Dedifferentiated amniotic fluid mesenchymal stem cell (primary cell): ENCODE measurements at regions not wholly inside any gene's neighbourhood (a gene's known extent, or its start where the extent isn't known, plus 50 kb on each side); places are given as distances from the start of the nearest gene placed in this dataset.

ENCODE experiments used
- DNase-seq: peaks from one replicate; pipeline ENCODE4 v3.0.0-alpha.2; 2016; ENCODE audit errors: extremely low spot score

- no peak for DNase-seq
These were observed 129.2 kb downstream of the RPS24 start for GRCh38 chr10:78162853-78163252.

DNA sequence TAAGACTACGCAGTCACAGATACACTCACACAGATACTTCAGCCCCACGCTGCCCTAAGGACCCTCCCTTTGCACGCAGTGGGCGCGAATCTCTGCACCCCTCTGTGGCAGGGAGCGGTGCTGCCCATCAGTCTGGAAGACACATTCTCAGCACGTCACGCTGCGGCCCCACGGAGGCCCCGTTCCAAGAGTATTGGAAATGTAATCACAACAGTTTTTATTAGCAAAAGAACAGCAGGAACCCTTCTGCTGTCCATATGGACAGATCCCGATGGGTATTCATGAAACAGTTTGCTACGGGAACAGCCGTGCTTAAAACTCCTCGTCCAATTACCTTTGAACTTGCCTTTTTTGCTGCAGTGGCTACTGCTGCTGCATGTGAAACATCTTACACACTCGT lies 131.0 kb downstream of the RPS24 start:
- DNase-seq: no peak

DNA sequence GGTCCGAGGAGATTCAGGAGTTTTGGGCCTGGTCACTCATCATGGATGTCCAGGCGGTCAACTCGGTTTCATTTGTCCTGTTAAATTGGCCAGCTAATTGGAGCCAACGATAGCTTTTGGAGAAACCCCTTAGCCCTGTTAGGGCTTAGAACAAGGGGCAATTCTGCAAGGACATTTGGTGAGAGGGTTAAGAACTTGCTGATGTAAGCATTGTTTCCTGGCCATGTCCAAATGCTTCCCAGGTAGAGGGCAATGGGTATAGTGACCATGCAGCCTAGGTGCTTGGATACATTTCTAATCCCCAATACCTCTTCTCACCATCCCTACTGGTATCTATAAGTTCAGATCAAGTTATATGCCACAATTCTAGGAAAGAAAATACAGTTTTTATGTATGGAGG lies 131.5 kb downstream of the RPS24 start:
- DNase-seq: no peak

DNA sequence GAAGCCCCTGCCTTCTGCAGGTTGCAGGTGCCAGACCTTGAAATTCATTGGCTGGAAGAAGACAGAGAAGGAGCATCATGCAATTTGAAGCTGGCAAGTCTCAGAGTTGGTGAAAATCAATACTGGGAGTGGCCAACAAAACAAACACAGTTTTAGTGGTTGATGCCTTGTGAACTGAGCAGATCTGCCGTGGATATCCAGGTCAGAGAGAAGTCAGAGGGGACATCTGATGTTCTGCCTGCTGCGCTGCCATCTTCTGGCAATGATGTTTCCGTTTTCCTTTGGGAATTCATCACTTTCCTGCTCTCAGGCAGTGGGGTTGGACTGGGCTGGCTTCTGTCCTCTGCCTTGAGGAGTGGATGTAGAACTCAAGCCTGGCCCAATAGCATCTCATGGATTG lies 132.0 kb downstream of the RPS24 start:
- DNase-seq: no peak

DNA sequence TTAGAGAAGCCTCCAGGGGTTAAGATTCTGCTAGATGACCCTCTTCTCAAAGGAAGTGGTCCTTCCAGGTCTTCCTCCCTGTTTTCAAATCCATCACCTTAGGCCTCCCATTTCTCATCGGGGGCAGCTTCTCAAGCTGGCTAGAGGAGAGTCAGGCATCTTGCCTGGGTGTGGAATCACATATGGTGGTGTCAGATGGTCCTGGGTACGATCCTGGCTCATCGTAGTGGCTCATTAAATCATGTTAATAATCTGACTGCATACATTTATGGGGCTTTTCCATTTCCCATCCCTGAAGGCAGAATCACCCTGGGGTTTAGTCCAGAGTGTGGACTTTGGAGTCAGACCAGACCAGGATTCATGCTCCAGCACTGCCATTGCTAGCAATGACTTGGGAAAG lies 132.6 kb downstream of the RPS24 start:
- DNase-seq: no peak

- DNase-seq: no peak
These were observed 135.6 kb downstream of the RPS24 start for GRCh38 chr10:78169214-78169613.

- no peak for DNase-seq
These were observed 136.4 kb downstream of the RPS24 start for GRCh38 chr10:78170026-78170475.

DNA sequence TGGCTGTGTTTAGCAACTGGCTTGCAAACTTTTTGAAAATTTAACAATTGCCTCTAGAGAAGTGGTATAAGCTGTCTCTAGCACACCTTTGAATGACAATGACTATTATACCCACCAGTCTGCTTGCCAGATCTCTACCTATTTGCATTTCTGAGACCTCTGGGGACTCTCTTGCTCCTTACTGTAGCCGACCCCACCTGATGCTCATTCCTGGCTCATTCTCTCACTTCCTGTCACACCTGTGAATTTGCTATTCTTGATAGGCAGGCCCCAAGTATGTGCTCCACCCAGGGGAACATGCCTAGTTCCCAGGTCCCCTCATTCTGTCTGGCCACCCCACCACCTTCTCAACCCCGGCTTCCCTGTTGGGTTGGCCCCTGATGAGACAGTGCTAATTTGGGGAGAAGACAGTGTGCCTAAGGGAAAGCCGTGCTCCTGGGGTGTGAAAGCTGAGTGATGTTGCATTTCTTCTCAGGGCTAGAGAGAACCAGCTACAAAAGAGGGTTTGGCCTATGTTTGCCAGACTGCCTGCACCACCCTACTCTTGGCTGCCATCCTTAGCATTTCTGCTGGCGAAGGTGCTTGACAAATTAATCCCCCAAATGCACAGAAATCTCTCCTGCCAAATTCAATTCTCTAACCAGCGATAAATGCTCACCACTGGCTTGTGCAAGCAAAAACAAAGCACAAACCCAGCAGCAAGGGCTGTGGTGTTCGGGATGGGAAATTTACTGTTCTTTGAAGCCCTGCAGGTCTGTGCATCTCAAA lies 138.2 kb downstream of the RPS24 start:
- DNase-seq: no peak

DNA sequence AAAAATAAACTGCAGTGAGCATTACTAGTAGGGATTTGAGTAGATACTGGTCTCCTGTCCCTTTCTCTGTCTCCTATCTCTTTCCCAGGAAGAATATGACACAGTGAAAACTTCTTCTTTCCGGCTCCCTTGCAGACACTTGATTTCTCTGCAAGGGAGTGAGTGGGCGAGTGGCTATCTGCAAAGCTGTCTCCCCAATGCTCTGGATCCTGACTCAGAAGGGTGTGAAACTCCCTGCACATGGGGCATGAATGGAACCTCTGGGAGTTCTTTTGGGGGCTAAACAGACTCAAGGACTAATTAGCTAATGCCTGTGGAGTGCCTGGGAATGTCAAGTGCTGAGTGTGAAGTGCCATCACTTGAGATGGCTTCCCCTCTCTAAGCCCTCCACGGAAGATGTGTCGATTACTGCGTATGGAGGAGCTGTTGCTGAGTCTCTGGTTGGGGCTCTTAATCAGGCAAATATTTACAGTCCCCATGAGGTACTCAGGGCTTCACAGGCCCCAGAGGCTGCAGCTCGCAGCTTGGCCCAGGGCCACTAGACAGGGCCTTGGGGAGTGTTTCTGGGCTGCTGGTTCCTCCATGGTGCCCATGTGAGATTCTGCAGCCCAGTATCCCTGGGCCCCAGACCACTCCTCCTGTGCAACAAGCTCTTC lies 139.8 kb downstream of the RPS24 start:
- DNase-seq: no peak

DNA sequence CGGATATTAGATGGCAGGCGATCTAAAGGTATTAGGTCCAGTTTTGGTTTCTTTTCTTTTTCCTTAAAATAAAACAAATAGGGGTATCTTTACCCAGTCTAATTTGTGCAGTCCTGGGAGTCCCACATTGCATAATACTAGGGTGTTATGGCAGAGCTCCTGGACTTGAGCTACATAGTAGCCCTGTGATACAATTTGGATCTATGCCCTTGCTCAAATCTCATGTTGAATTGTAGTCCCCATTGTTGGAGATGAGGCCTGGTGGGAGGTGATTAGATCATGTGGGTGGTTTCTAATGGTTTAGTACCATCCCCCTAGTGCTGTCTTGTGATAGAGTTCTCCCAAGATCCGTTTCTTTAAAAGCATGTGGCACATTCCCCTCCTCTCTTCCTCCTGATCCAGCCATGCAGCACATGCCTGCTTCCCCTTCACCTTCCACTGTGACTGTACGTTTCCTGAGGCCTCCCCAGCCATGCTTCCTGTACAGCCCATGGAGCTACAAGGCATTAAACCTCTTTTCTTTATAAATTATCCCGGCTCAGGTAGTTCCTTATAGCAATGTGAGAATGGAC lies 141.9 kb downstream of the RPS24 start:
- DNase-seq: no peak

DNA sequence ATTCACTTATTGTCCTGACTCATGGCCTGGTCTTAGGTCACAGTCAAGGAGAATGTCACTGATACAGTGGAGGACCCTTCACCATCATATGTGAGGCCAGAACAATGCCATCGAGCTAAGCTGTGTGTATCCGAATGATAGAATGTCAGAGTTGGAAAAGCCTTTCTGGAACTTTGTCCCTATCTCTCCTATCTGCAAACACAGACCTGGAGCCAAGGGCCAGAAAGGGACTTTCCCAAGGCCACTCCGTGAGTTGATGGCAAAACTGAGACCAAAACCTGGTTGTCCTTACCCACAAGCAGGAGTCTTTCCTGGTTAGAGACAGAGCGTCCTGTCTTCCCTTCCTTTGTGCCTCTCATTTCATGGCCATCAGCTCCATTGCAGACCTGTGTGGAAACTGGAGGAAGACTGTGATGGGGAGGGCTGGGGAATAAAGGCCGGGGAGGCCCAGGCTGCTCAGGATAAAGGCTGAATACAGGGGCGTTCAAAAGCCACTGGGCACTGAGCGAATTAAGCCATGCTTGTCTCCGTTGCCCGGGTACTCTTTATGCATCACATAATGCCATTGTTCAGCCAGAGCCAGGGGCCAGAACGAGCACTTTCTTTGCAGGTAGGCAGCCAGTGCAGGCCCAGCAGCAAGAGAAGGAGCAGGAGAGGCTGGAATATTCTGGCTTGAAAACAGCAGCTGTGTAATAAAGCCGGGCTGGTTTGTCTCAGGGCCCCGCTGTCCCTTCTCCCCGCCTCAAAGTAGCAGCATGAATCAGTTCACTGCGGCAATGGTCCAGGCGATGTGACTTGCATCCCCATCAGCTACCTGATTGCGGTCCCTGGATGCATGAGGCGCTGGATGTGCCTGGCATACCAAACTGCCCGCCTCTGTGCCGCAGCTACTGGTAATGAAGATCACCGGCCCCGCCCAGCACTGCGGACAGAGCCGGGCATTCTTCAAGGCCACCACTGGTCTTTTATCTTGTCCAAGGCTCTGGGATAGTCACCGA lies 143.0 kb downstream of the RPS24 start:
- DNase-seq: no peak

GRCh38 chr10:78177491-78178185 lies 144.0 kb downstream of the RPS24 start:
- no peak for DNase-seq

GRCh38 chr10:78178397-78178796 lies 144.7 kb downstream of the RPS24 start:
- no peak for DNase-seq

DNA sequence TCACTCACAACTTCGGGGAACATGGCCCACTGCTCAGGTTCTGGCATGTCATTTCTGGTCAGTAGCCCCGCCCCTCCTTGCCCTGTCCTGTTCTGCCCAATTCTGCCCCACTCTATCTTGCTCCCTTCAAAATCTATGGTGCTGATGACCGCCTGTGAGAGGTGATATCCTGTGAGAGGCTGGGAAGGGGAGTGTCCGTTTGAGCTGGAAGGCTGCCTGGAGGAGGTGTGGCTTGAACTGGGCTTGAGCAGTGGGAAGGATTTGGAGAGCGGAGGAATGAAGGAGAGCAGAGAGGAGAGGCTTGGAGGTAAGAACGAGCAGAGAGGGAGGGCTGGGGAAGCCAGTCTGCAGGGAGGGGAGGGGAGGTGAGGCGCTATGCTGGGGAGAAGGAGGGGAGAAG lies 145.3 kb downstream of the RPS24 start:
- no peak for DNase-seq

DNA sequence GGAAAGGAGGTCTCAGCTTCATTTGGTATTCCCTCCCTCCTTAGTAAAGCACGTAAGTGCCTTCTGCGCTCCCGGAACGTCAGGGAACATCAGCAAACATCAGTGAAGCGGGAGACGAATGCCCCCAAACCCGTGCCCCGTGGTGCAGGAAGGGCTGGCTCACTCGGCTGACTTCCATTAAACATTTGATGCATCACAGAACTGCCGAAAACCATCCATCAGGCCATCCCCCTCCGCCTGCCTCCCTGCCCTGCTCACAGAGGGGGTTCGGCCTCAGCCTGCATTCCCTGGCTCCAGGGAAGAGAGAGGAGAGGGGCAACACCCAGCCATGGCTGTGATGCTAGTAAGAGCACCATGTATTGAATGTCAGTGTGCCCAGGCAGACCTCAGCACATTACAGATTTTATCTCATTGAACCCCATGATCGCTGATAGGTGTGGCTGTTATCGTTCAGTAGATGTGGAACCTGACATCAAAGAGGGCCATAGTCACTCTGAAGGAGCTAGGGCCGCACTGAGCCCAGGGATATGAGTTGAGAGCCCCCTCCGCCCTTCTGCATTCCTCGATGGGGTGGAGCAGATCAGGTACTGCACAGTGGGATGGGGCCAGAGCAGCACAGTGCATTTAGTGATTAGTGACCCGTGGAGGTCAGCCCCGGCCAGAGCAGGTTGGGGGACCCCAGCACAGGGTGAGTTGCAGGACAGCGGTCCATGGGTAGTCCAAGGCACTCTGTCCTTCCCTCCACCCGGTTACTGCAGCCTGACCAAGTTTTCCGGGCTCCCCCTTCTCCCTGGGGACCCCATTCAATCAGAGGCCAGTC lies 146.4 kb downstream of the RPS24 start:
- DNase-seq: no peak

- no peak for DNase-seq
These were observed 147.9 kb downstream of the RPS24 start for GRCh38 chr10:78181381-78182055.

DNA sequence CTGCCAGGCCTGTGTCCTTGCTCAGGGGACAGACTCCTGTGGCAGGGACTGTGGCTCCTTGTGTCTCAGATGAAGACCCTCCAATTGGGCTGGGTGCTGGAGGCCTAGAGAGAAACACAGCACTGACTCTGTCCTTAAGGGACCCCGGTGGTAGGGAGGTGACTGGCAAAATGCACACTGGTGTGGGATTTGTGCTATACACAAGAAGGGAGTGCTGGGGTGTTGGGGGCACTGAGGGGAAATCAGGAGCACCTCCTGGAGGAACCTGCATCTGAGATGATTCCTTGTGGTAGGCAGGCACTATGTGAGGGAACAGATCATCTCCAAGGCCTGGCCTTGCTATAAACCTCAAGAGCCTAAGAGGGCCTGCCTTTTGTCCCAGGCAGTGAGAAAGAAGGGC lies 149.2 kb downstream of the RPS24 start:
- DNase-seq: no peak

- no peak for DNase-seq
These were observed 151.4 kb downstream of the RPS24 start for GRCh38 chr10:78184851-78185692.

DNA sequence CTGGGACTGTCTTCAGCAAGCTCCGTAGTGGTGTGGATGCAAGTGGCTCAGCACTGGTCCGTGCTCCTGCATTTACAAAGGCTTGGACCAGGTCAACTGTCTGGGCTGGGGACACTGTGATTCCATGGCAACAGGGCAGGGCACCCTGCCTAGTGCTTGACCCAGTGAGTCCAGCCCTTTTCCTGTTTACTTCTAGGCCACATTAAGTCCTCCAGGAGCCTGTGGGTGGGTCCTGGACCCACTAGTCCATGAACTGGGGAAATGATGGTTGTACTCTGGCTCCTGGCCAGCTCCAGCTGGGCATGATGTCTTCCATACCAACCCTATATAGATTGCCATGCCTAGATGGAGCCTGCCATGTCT lies 152.0 kb downstream of the RPS24 start:
- DNase-seq: no peak
